Neuron (in vitro differentiated cells): ENCODE measurements at regions not wholly inside any gene's neighbourhood (a gene's known extent, or its start where the extent isn't known, plus 50 kb on each side); places are given as distances from the start of the nearest gene placed in this dataset.

ENCODE experiments used
- H2AFZ ChIP-seq: one replicate; pipeline ENCODE4 v1.6.1; 2013; ENCODE audit warnings: low read depth, mild to moderate bottlenecking, inconsistent platforms, low read length, moderate library complexity
- H3K27me3 ChIP-seq: one replicate; pipeline ENCODE4 v1.6.1; 2013; ENCODE audit warnings: low read length; ENCODE audit not compliant: insufficient read depth
- H3K36me3 ChIP-seq: one replicate; pipeline ENCODE4 v1.6.1; 2013; ENCODE audit warnings: low read length; ENCODE audit not compliant: insufficient read depth
- H3K4me1 ChIP-seq: one replicate; pipeline ENCODE4 v1.6.1; 2013; ENCODE audit warnings: low read length; ENCODE audit not compliant: insufficient read depth
- H3K4me3 ChIP-seq: 2 replicates; pipeline ENCODE4 v1.5.1; 2013; ENCODE audit warnings: mild to moderate bottlenecking, low read length, moderate library complexity
- H3K9me3 ChIP-seq: one replicate; pipeline ENCODE4 v1.6.1; 2013; ENCODE audit warnings: low read length

DNA sequence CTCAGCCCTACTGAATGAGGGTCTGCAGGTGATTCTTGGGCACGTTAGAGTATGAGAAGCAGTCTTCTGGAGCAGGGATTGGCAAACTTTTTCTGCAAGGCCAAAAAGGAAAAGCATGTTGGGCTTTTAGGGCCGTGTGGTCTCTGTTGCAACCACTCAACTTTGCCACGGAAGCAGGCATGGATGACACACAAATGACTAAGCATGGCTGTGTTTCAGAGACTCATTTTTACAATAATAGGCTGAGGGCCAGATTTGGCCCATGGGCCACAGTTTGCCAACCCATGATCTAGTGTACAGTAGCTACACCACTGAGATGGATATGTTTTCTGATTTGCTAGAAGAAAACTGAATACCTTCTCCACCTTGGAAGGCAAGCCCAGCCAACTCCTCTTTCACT, 66.1 kb upstream of the PRICKLE2 start:
- Histone ChIP-seq H3K9me3 (no peaks in the 10 kb centered on the region), H3K4me3 (no peak overlapping the region), H3K36me3 (no peaks in the 10 kb centered on the region), H3K27me3 (no peaks in the 10 kb centered on the region), H2AFZ (no peak overlapping the region), H3K4me1 (no peaks in the 10 kb centered on the region)

DNA sequence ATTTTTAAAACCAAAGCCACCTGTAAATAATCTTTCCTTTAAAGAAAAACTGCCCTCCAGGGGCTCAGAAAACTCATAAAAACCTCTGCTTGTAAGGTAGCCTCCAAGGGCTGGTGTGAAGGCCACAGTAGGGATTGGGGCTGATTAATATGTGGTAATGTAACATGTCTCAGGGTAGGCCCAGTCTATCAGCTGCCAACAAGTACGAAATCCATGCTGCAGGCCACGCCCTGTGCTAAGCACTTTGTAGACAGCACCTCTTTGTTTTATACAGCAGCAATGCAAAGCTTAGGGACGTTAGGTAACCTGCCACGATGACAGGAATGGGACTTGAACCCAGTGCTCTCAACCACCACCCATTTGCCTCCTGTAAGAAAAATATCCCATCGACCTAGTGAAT, 65.6 kb upstream of the PRICKLE2 start:
- no peaks in the 10 kb centered on the region for H3K36me3 ChIP-seq

DNA sequence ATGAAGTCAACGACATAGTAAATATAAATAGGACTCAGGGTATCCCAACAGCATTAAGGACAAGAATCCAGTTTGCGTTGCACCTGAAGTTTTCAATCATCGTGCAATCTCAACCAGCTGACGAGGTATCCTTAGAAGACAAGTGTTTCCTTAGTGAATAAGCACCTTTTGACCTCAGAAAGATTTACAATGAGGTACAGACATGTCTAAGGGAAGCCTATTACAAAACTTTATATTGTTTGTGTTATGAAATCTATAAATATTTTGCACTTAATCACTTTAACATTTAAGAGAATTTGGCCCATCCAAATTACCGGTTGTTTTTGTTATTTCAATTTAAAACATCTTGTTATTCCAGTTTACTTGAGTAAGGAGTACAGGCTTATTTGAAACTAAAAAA, 64.9 kb upstream of the PRICKLE2 start:
- Histone ChIP-seq H3K4me3 (no peak overlapping the region), H3K4me1 (no peaks in the 10 kb centered on the region), H3K9me3 (no peaks in the 10 kb centered on the region), H3K27me3 (no peaks in the 10 kb centered on the region), H3K36me3 (no peaks in the 10 kb centered on the region), H2AFZ (no peak overlapping the region)

More for the DNA sequence above, 65.6 kb upstream of the PRICKLE2 start:
- Histone ChIP-seq H3K27me3 (no peaks in the 10 kb centered on the region), H3K4me3 (no peak overlapping the region), H3K9me3 (no peaks in the 10 kb centered on the region), H2AFZ (no peak overlapping the region), H3K4me1 (no peaks in the 10 kb centered on the region)

DNA sequence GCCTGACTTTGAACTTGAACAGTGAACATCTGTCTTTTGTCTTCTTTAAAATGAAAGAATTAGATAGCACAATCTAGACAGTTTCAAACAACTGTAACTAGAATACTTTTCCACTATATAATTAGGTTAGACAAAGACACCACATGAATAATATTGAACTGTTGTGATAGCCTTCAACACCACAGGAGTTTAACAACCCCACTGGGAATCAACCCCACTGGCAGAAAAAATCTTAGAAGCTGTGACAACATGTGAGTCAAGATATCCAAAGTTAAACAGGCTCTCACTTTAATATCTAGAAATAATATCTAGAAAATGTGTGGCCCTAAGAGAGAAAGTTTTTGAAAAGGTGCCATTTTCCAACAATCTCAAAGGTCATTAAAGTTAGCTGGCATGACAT, 64.4 kb upstream of the PRICKLE2 start:
- Histone ChIP-seq H2AFZ (no peak overlapping the region), H3K4me1 (no peaks in the 10 kb centered on the region), H3K36me3 (no peaks in the 10 kb centered on the region), H3K27me3 (no peaks in the 10 kb centered on the region), H3K9me3 (no peaks in the 10 kb centered on the region), H3K4me3 (no peak overlapping the region)

DNA sequence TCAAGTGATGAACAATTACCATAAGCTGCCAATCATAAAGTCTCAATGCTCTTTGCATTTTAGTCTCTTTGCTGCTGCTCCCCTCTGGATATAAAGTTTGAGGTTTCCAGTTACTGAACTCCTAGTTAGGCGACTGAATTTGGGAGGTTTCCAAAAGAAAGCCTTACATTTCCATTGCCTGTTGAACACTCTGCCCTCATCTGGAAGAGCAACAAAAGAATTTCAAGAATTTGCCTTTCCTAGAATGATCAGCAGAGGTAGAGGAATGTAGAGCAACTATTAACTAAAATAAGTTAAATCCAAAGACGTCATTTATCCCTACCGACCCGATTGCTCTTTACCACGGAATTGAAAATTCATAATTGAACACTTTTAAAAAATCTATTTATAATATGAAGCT, 53.4 kb upstream of the PRICKLE2 start:
- H2AFZ ChIP-seq: no peak overlapping the region
- peaks cover 3% of the 10 kb centered on the region for H3K9me3 ChIP-seq
- H3K4me1 ChIP-seq: no peaks in the 10 kb centered on the region
- no peak overlapping the region for H3K4me3 ChIP-seq
- H3K27me3 ChIP-seq: no peaks in the 10 kb centered on the region
- no peaks in the 10 kb centered on the region for H3K36me3 ChIP-seq

DNA sequence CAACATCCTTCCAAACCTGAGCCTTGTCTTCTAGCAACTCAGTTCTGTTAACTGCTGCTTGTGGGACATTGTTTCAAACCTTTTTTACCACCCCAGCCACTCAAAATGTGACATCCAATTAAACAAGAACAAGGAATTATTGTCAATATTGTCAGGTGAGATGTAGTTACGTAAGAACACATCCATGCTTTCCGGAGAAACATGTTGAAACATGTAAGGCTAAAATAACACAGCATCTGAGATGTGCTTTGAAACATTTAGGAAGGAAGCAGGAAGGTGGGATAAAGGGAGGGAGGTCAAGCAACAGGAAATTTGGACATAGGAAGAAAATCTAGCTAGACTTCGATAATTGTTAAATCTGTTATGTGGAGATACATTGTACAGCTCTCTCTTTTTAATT, 50.9 kb upstream of the PRICKLE2 start:
- H3K36me3 ChIP-seq: no peaks in the 10 kb centered on the region

More for the DNA sequence above, 50.9 kb upstream of the PRICKLE2 start:
- H3K9me3 ChIP-seq: peaks cover 3% of the 10 kb centered on the region
- no peak overlapping the region for H2AFZ ChIP-seq
- no peak overlapping the region for H3K4me3 ChIP-seq
- no peaks in the 10 kb centered on the region for H3K4me1 ChIP-seq
- no peaks in the 10 kb centered on the region for H3K27me3 ChIP-seq
